GM19023 (cell line): ENCODE measurements at regions not wholly inside any gene's neighbourhood (a gene's known extent, or its start where the extent isn't known, plus 50 kb on each side); places are given as distances from the start of the nearest gene placed in this dataset.

Experiments used
- ATAC-seq: cut with Tn5 transposase; IDR thresholded peaks from one replicate; pipeline ENCODE4 v1.9.1; 2021; ENCODE audit warnings: mild to moderate bottlenecking, moderate library complexity; ENCODE audit not compliant: unreplicated experiment

DNA sequence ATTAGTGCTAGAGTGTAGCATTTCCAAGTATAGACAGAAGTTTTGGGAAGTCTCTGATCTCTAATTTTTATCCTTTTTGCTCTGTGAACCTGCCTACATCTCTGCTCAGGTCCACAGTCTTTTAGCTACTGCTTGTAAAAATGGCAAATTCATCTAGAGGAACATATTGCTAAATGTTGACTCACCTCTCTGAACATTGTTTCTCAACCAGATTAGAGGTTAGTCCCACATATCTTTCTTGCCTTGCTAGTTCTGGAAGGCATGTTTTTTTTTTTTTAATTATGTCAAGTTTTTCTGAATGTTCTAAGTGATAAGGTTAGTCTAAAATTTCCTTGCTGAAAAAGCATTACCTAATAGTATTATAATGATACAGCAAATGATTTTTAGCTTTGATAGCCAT is 2889.6 kb upstream of the PCDH20 start:
- no peak for ATAC-seq

DNA sequence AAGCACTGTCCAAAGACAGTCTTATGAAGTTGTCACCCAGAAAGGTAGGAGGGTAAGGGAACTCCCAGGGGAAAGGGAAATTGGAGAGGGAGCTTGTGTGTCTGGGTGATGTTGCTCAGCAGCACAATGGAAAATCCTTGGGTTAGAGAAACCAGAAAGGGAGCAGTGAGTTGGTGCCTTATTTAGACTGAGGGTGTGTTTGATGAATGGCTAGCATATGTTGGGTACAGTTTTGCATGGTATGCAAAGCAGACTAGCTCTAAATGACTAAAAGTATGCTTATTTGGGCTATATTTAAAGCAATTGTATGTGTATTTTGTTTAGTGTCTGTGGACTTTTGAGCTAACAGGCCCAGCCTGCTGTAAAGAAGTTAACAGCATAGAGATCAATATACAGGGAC is 2884.6 kb upstream of the PCDH20 start:
- ATAC-seq = no peak

DNA sequence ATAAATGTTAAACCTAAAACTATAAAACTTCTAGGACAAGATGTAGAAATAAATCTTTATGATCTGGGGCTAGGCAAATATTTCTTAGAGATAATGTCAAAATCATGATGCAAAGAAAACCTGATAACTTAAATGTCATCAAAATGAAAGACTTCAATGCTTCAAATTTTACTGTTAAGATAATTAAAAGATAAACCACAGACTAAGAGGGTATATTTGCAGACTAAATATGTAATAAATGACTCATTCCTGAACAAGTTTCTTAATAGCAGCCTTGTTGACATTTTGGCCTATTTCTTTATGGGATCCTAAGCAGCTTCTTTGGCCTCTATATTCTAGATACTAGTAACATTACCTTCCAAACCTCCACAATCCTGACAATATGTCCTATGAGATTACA is 2878.3 kb upstream of the PCDH20 start:
- ATAC-seq = no peak

DNA sequence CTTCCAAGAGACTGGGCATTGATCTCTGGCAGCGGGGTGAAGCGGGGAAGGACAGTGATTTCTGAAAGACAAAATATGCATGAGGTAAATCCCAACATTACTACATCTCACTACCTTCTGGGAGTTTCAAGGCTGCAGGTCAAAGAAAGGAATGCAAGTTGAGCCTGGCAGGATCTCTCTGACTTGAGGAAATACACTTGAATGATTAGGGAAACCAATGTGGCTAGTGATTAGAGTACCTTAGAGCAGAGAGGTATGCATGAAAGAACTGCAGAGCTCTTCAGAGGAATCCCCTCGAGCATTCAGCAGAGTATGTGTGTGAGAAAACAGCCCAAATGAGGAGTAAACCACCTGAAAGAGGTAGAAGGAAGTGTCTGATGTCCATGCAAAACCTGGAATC is 2874.1 kb upstream of the PCDH20 start:
- ATAC-seq = no peak

DNA sequence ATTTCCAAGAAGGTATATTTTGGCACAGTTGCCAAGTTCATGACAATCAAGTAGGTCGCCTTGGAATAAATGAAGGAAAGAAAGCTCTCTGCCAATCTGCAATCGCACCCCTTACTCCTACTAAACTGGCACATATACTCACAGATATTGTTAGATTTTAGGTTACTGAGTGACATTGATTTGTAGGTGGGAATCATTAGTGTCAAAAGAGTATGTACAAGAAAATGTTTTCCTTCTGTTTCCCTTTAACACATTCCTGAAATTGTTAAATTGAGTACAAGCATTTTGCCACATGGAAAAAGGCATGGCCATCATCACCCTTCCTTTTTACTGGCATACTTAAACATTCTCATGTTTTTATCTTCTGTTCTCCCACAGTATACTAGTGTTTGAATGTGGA is 2868.3 kb upstream of the PCDH20 start:
- ATAC-seq = no peak

DNA sequence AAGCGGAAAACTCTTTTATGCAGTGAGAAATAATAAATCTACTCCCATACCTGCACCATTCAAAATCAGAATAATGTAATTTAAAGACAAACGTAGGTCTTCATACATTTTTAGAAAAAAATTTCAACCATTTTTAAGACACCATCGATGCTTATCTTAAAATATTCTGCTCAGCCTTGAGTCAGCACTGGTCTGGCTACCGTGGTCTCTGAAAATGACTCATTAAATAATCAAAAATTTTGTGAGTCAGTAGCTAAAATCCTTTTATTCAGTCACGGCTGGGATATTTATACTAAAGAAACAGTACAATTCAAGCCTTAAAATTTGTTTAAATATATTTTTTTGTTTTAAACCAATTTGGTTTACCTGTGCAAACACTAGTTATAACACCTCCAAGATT is 2862.8 kb upstream of the PCDH20 start:
- ATAC-seq = no peak

DNA sequence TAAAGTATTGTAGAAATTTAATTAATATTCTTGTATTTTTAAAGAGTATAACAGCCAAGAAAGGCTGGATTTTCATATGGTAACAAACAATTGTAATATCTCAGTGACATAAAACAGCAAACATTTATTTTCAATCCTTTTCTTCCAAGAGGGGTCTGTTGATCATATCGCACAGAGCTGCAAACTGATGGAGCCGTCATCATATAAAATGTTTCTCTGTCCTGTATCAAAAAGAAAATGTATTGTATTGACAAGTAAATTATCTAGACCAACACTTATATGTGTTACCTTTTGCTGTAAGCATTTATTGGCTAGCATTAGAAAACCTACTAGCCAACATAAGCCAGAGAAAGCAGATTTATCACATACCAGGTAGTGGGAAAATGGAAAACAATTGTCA is 2861.4 kb upstream of the PCDH20 start:
- no peak for ATAC-seq

DNA sequence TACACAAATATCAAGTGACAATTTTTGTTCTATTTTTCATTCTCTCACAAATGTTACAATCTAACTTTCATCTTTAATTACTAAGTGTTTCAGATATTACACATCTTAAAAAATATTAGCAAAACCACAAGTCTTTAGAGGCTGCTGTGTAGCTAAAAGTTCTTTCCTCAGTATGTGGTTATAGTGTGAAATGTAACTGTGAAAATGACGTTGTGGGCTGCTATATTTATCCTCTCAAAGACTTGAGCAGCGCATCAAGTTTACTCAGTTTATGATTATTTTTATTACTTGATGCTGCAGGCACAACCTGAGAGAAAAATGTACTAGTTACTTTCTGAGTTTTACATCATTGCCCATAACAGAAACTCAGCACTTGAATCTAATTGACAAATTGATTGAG is 2860.6 kb upstream of the PCDH20 start:
- no peak for ATAC-seq

DNA sequence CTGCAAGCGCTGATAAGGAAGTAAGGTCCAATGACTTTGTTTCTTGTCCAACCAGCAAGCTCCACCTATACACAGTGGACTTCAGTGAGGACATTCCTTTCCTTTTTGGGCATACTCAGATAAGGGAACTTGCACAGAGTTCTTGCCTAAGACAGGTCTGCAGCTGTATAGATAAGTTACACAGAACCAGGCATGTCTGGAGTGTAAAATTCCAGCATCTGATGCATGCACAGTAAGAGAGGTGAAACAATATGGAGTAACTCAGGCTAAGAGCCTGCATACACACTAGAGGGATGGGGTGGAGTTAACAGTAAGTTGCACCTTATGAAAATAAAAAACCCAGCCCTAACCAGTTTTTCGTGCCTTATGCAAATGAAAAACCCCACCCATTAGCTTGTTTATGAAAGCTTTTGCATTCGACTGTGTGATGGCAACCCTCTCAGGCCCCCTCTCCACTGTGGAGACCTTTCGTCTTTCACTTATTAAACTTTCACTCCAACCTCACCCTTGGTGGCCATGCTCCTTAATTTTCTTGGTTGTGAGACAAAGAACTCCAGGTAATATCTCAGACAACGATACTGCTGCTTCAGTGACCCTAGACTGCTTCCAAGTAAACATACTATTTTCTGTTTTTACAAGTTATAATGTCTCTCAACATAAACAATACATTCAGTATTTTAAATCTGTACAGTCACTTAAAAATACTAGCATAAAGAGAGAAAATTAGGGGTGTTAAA is 2859.0 kb upstream of the PCDH20 start:
- ATAC-seq = no peak

DNA sequence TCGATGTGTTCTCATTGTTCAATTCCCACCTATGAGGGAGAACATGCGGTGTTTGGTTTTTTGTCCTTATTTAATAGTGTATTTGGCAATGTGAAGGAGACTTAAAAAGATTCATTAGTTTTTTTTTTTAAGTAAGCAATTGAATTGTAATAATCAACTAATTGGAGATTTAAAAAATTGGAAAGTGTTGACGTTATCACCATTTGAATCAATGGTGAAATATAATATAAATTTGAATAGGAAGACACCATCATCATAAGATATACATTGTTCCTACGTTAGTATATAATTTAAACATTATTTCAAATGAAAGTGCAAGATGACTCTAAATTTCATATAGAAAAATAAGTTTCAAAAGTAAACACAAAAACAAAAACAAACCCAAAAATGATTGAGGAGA is 2858.1 kb upstream of the PCDH20 start:
- ATAC-seq = no peak

DNA sequence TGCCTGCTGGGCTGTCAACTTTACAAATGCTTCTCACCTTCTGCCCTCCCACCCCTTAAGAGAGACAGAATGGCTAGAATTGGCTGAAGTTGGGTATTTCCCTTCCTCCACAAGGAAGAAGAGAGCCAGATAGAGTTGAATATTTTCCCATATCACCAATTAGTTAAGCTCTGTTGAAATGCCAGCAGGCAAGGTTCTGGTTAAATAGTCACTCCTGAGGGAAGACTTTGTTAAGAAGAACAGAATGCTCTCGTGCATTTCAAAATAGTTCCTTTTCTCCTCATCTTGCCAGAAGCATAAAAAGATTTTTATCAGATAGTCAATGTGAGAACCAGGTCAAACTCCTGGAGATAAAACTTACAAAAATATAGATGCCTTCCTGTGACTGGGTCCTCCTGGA is 2857.0 kb upstream of the PCDH20 start:
- ATAC-seq = no peak

DNA sequence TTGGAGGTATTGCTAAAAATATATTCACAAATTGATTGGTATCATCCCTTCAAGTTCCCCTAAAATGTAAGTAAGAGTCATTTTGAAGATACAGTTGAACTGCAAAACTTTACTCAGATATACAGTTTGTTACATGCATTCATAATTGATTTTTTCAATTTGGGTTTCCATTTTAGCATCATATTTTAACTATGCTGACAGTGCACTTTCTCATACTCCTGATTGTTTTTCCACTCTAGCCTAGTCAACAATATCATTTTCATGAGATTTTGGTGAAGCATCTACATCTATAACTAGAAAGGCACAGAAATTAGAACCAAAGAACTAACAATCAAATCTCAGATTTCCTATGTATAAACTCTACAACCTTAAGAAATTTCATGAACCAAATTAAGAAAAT is 2850.4 kb upstream of the PCDH20 start:
- ATAC-seq = no peak

DNA sequence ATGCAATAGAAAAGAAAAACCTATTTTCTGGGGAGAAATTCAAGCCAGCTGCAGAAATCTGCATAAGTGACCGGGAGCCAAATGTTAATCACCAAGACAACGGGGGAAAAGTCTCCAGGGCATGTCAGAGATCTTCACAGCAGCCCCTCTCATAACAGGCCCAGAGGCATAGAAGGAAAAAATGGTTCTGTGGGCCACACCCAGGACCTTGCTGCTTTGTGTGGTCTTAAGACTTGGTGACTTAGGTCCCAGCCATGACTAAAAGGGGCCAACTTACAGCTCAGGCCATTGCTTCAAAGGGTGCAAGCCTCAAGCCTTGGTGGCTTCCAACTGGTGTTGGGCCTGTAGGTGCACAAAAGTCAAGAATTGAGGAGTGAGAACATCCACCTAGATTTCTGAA is 2847.6 kb upstream of the PCDH20 start:
- ATAC-seq = no peak

DNA sequence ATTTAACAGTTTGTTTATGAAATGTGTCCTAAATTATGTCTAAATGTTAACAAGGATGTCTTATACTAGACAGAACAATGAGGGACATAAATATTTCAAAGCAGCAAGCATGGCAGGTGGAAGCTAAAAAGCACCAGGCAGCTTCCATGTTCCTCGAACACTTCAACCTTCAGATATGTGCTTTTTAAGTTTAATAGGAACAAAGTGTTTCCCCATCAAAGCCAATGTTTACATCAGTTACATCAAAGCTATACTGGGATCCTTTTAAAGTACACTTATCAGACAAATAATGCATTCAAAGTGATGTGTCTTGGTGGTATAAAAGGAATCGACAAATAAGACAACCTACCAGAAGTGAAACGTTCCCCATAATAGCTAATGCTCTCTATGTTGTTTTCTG is 2841.1 kb upstream of the PCDH20 start:
- ATAC-seq = no peak

DNA sequence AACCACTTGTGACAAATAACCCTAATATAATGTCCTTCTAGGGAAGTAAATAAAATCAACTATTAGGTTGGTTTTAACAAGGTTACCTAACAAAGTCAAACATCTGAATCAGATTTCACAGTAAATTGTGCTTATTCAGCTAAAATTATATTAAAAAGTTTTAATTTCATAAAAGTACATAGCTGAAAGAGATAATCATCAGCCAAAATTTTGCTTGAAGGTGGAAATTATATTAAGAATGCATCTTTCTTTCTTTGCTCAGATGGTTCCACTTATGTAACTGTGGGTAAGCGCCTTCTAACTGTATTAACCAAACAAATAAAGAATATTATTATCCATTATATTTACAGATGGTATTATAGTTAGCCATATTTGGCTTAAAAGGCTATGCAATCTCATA is 2840.3 kb upstream of the PCDH20 start:
- no peak for ATAC-seq

DNA sequence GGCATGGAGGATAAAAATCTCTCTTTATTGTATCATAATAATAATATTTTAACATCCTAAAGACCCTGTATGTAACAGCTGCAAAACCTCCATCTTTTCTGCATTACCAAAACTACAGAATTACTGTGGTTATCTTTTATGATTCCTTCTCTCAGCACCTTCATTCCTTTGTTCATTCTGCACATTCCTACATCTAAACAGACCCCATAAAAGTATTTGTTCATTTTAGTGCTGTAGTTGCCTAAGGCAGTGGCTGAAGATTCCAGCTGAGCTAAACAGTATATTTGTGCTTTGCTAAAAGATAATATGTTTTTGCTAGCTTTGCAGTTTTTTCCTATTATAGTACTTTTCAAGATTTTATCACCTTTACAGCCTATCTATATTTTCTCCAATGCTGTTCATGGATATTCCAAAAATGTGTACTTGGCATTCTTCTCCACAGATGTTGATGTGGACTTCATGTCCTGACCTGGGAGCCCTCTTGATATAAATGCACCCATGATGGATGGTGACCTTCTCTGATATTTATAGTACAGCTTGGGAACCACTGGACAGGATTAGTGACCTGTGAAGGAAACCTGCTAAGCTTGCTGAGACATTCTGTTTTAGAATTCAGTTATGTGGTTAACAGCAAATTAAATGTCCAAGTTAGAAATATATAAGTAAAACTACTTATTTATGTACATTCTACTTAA is 2832.9 kb upstream of the PCDH20 start:
- ATAC-seq = no peak

DNA sequence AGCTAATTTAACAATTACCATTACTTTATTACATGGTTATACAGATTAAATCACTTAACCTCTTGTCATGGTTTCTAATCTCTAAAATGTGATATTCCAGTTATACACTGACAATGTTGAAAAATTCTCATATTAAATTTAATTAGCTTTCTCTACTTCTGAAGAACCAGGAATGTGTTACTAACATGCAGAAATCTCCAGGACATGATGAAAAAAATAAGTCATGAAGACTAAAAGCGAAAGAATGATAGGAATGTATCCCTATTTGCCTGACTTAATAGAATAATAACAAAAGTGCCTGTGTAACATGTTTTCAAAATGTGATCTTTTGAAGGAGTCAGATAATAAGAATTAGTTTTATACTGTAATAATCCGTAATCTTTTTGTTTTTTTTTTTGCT is 2823.7 kb upstream of the PCDH20 start:
- no peak for ATAC-seq

DNA sequence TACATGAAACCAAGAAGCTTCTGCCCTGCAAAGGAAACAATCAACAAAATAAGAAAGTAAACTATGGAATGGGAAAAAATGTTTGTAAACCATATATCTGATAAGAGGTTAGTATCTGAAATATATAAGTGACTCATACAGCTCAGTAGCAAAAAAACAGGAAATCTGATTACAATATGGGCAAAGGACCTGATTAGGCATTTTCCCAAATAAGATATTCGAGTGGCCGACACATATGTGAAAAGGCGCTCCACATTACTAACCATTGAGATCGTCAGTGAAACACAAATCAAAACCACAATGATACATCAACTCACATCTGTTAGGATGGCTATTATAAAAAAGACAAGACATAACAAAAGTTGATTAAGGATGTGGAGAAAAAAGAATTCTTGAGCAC is 2818.6 kb upstream of the PCDH20 start:
- ATAC-seq = no peak

DNA sequence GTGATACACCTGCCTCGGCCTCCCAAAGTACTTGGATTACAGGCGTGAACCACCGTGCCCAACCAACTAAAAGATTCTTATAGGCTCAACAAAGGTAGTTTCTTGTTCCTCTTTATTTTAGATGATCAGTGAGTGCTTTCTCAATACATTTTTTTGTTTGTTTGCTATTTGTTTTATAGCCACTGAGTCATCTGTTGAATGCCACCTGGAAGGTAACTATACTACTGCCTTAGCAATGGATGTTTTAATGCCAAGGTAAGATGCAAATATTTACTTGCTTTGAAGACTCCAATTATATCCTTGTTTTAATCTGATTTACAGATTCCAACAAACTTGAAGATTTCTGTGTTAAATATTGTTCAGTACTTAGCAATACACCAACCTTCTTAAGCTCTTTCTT is 2807.4 kb upstream of the PCDH20 start:
- no peak for ATAC-seq

DNA sequence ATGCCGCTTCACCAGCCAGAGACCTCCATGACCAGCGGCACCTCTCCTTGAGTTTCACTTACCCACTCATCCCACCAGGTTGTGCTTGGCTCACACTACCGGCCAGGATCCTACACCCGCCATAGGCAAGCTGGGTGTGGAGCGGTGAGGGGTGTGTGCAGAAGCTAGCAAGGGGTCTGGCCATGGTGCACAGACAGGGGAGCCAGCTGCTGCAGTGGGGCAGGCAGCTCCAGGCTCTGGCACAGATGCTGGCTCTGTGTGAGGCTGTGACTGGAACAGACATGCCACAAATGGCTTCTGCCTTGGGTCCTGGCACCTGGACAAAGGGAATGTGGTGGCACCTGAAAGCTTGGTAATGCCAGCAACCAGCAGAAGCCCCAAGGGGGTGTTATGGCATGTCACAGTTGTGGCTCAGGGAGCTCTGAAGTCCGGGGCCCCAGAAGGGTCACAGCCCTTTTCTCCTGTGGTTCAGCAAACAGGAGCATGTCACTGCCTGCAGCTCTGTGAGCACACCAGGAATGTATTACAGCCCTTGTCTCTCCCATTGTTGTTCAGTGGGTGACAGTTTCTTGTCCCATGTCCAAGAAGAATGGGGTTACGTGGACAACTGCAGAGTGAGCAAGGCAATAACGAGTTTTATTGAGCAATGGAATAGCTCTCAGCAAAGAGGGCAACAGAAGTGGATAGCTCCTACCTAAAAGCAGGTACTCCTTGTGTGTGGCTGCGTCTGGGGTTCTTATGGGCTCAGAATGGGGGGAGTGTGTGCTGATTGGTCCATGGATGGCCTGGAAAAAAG is 2791.0 kb upstream of the PCDH20 start:
- ATAC-seq = no peak

DNA sequence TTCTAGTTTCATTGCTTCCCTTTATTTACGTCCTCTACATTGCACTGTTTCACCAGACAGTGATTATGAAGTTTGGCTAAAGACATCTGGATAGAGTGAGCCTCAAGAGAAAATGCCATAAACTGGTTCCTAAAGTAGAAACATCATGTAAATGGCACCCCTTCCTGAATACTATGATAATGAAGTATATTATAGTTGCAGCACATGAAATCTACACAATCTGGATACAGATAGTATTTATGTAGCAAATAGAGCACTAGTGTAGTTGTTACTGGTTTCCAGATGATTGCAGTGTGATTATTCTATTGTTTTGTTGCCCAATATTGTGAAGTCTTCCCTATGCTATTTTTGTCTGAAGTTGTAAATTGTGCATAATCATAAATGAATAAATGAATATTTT is 2786.9 kb upstream of the PCDH20 start:
- no peak for ATAC-seq

DNA sequence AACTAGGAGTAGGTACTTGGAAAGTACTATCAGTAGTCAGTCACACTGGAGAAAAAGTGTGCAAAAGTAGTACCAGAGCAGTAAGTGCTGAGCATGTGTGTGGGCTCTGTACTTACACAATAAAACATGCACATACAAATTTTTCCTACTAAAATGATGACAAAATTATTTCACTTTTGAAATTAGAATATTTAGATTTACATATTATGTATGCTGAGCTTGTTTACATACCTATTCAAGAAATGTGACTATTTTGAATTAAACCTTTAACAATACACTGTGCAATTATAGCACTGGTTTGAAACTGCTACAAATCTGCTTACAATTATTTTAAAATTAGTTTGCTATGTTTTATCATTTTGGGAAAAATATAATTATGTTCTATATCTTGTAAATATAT is 2781.6 kb upstream of the PCDH20 start:
- ATAC-seq = no peak
